Ureter (tissue), 1 donor: ENCODE measurements at regions not wholly inside any gene's neighbourhood (a gene's known extent, or its start where the extent isn't known, plus 50 kb on each side); places are given as distances from the start of the nearest gene placed in this dataset.
"Not testable (repeated sequence)": the region's sequence is repeated elsewhere in the genome, so short reads cannot be mapped to it uniquely, and the experiment has no call there.

Experiments
- DNase-seq: peaks from one replicate; pipeline ENCODE4 v3.0.0-alpha.2; 2020; ENCODE audit warnings: low spot score
- donor health status: DM: yes; HTN: yes; CAD: no.

- no peak for DNase-seq
Observed at GRCh38 chr1:213531369-213532310, 456.1 kb upstream of the PROX1 start.

- no peak for DNase-seq
Observed at GRCh38 chr1:213533125-213533524, 454.6 kb upstream of the PROX1 start.

- DNase-seq = no peak
Observed at GRCh38 chr1:213535679-213536078, 452.1 kb upstream of the PROX1 start.

- DNase-seq = no peak
Observed at GRCh38 chr1:213538251-213538650, 449.5 kb upstream of the PROX1 start.

- DNase-seq = no peak
Observed at GRCh38 chr1:213539464-213539863, 448.3 kb upstream of the PROX1 start.

GRCh38 chr1:213541641-213542040 lies 446.1 kb upstream of the PROX1 start:
- DNase-seq = no peak

- not testable (repeated sequence) for DNase-seq
Observed at GRCh38 chr1:213545181-213545580, 442.6 kb upstream of the PROX1 start.

- DNase-seq = no peak
Observed at GRCh38 chr1:213549982-213550381, 437.8 kb upstream of the PROX1 start.

- no peak for DNase-seq
Observed at GRCh38 chr1:213550804-213551203, 437.0 kb upstream of the PROX1 start.

- no peak for DNase-seq
Observed at GRCh38 chr1:213552045-213552444, 435.7 kb upstream of the PROX1 start.

- DNase-seq = no peak
Observed at GRCh38 chr1:213560226-213560625, 427.5 kb upstream of the PROX1 start.

GRCh38 chr1:213561870-213562269 lies 425.9 kb upstream of the PROX1 start:
- no peak for DNase-seq

- no peak for DNase-seq
Observed at GRCh38 chr1:213564215-213564659, 423.5 kb upstream of the PROX1 start.

GRCh38 chr1:213568929-213569815 lies 418.6 kb upstream of the PROX1 start:
- no peak for DNase-seq

- DNase-seq = no peak
Observed at GRCh38 chr1:213569816-213570150, 418.0 kb upstream of the PROX1 start.

GRCh38 chr1:213570487-213570886 lies 417.3 kb upstream of the PROX1 start:
- no peak for DNase-seq

- DNase-seq = no peak
Observed at GRCh38 chr1:213571419-213571818, 416.4 kb upstream of the PROX1 start.

GRCh38 chr1:213571843-213572242 lies 415.9 kb upstream of the PROX1 start:
- DNase-seq = no peak

GRCh38 chr1:213572912-213573647 lies 414.7 kb upstream of the PROX1 start:
- DNase-seq = no peak

- no peak for DNase-seq
Observed at GRCh38 chr1:213573648-213574009, 414.1 kb upstream of the PROX1 start.

GRCh38 chr1:213582976-213583567 lies 404.7 kb upstream of the PROX1 start:
- DNase-seq = no peak

- DNase-seq = no peak
Observed at GRCh38 chr1:213584272-213584671, 403.5 kb upstream of the PROX1 start.
